OCI-LY3 (cell line): ENCODE measurements at regions not wholly inside any gene's neighbourhood (a gene's known extent, or its start where the extent isn't known, plus 50 kb on each side); places are given as distances from the start of the nearest gene placed in this dataset.

Source experiments
- H2AFZ ChIP-seq: fragments of 200-600, 300-600 bp; shearing (Covaris generic); 2 replicates; pipeline ENCODE4 v1.6.0; 2014; ENCODE audit warnings: antibody characterized with exemption, low read depth, low read length
- H3K27ac ChIP-seq: fragments of 200-600, 300-600 bp; sonication (generic); 2 replicates; pipeline ENCODE4 v1.5.1; 2014; ENCODE audit warnings: mild to moderate bottlenecking, low read length, moderate library complexity, mixed read lengths
- H3K27me3 ChIP-seq: fragments of 200-600, 300-600 bp; sonication (generic); 2 replicates; pipeline ENCODE4 v1.6.1; 2014; ENCODE audit warnings: low read depth, low read length, mixed read lengths
- H3K36me3 ChIP-seq: fragments of 200-600, 300-600 bp; sonication (generic); replicated peaks from 2 replicates; pipeline ENCODE3; 2014; ENCODE audit warnings: low read depth, low read length, mixed read lengths
- H3K4me1 ChIP-seq: fragments of 300-600, 200-600 bp; sonication (generic); 2 replicates; pipeline ENCODE4 v1.6.1; 2014; ENCODE audit warnings: low read length, mixed read lengths
- H3K4me2 ChIP-seq: fragments of 200-600, 300-600 bp; sonication (generic); 2 replicates; pipeline ENCODE4 v1.6.1; 2014; ENCODE audit warnings: low read length, mixed read lengths
- H3K4me3 ChIP-seq: fragments of 300-600, 200-600 bp; sonication (generic); 2 replicates; pipeline ENCODE4 v1.5.1; 2014; ENCODE audit warnings: antibody characterized with exemption, mild to moderate bottlenecking, low read length, moderate library complexity
- H3K79me2 ChIP-seq: fragments of 300-600, 200-600 bp; shearing (Covaris generic); 2 replicates; pipeline ENCODE4 v1.6.1; 2014; ENCODE audit warnings: mild to moderate bottlenecking, low read length, mixed read lengths
- H3K9ac ChIP-seq: fragments of 300-600, 200-600 bp; shearing (Covaris generic); 2 replicates; pipeline ENCODE4 v1.6.0; 2014; ENCODE audit warnings: mild to moderate bottlenecking, low read length, moderate library complexity
- H3K9me3 ChIP-seq: fragments of 200-600, 300-600 bp; shearing (Covaris generic); 2 replicates; pipeline ENCODE4 v1.6.1; 2014; ENCODE audit warnings: low read length, mixed read lengths; ENCODE audit not compliant: insufficient read depth
- H4K20me1 ChIP-seq: fragments of 200-600, 300-600 bp; sonication (generic); 2 replicates; pipeline ENCODE4 v1.6.1; 2016; ENCODE audit warnings: low read length, mixed read lengths; ENCODE audit not compliant: insufficient read depth
- EZH2phosphoT487 ChIP-seq: fragments of 200-600 bp; shearing (Covaris generic); IDR thresholded peaks from 2 replicates; pipeline ENCODE4 v1.6.1; 2018; ENCODE audit warnings: antibody characterized with exemption, mixed run types, low read depth
- TF ChIP-seq, protein P1 (sequence below): fragments of 200-600, 300-600 bp; sonication (generic); IDR thresholded peaks from 2 replicates; pipeline ENCODE4 v1.5.1; 2014; ENCODE audit warnings: antibody characterized with exemption, low read length, low read depth

DNA sequence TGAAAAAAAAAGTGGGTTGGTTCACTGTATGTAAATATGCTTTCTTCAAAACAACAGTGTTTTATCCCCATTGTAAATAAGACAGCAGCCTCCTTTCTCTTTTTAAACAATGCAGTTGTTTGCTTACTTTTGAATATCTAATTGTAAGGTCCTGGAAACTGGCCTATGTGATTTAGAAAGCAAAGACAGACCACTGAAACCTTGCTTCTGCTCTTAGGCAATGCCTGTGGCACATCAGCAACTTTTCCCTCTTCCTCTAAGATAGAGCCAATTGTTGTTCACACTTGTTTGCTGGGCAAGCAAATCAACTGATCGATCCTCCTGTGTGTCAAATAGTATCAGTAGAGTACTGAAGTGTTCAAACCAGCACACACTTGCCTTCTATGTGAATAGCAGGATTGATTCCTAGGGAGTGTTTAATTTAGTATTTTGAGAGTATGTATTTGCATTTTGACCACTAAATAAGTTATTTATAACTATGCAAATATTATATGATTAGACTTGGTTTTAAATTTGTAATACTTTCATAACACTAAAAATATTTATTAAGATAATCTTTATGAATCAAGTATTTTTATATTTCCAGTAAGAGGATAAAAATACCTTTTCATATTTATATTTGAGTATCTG, 55.4 kb upstream of the GRPR start:
- Histone ChIP-seq H3K27ac (no peak overlapping the region), H4K20me1 (no peaks in the 10 kb centered on the region), H3K79me2 (no peaks in the 10 kb centered on the region), H3K36me3 (no peaks in the 10 kb centered on the region), H2AFZ (no peak overlapping the region), H3K4me2 (no peak overlapping the region), H3K4me1 (no peaks in the 10 kb centered on the region), H3K9me3 (no peaks in the 10 kb centered on the region), H3K27me3 (no peaks in the 10 kb centered on the region), H3K4me3 (no peak overlapping the region), H3K9ac (no peak overlapping the region)
- TF ChIP-seq, protein P1, sequence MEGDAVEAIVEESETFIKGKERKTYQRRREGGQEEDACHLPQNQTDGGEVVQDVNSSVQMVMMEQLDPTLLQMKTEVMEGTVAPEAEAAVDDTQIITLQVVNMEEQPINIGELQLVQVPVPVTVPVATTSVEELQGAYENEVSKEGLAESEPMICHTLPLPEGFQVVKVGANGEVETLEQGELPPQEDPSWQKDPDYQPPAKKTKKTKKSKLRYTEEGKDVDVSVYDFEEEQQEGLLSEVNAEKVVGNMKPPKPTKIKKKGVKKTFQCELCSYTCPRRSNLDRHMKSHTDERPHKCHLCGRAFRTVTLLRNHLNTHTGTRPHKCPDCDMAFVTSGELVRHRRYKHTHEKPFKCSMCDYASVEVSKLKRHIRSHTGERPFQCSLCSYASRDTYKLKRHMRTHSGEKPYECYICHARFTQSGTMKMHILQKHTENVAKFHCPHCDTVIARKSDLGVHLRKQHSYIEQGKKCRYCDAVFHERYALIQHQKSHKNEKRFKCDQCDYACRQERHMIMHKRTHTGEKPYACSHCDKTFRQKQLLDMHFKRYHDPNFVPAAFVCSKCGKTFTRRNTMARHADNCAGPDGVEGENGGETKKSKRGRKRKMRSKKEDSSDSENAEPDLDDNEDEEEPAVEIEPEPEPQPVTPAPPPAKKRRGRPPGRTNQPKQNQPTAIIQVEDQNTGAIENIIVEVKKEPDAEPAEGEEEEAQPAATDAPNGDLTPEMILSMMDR: no peak
- no peak for TF ChIP-seq EZH2phosphoT487

DNA sequence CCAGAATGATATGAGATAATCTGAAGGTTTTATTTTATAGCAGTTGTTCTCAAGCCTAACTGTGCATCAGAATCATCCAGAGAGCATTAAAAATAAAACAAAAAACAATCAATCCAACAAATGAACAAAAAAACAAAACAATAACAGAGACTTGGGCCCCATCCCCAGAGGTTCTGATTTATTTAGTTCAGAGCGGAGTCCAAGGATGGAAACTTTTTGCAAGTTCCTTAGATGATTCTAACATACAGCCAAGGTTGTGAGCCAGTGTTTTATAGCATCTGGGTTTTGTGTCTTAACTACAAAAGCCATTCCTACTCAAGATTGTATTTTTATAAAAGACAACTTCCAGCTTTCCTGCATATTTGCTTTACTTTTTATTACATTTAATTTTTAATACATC, 59.4 kb upstream of the GRPR start:
- Histone ChIP-seq H3K36me3 (no peaks in the 10 kb centered on the region), H3K27ac (no peak overlapping the region), H3K9me3 (no peaks in the 10 kb centered on the region), H2AFZ (no peak overlapping the region), H3K9ac (no peak overlapping the region), H3K79me2 (no peaks in the 10 kb centered on the region), H4K20me1 (no peaks in the 10 kb centered on the region), H3K27me3 (no peaks in the 10 kb centered on the region), H3K4me3 (no peak overlapping the region), H3K4me2 (no peak overlapping the region), H3K4me1 (no peaks in the 10 kb centered on the region)
- TF ChIP-seq EZH2phosphoT487: no peak
- TF ChIP-seq, protein P1: no peak

DNA sequence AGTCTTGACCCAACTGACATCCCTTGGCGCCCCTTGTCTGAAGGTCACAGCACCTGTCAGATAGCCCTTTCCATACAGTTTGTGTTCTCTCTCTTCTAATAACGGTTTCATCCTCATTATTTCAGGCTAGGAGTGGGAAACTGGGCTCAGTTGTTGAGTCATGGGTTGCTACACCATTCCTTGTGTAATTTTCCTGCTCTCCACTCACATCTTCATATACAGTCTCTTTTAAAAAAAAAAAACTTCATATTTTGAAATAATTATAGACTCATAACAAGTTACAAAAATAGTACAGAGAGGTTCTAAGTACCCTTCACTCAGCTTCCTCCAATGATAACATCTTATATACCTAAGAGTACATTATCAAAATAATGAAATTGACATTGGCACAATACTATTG, 60.2 kb upstream of the GRPR start:
- Histone ChIP-seq H3K4me2 (no peak overlapping the region), H2AFZ (no peak overlapping the region), H3K9me3 (no peaks in the 10 kb centered on the region), H3K27me3 (no peaks in the 10 kb centered on the region), H3K36me3 (no peaks in the 10 kb centered on the region), H3K4me3 (no peak overlapping the region), H3K4me1 (no peaks in the 10 kb centered on the region), H4K20me1 (no peaks in the 10 kb centered on the region), H3K79me2 (no peaks in the 10 kb centered on the region), H3K9ac (no peak overlapping the region), H3K27ac (no peak overlapping the region)
- TF ChIP-seq, protein P1: no peak
- TF ChIP-seq EZH2phosphoT487: no peak

DNA sequence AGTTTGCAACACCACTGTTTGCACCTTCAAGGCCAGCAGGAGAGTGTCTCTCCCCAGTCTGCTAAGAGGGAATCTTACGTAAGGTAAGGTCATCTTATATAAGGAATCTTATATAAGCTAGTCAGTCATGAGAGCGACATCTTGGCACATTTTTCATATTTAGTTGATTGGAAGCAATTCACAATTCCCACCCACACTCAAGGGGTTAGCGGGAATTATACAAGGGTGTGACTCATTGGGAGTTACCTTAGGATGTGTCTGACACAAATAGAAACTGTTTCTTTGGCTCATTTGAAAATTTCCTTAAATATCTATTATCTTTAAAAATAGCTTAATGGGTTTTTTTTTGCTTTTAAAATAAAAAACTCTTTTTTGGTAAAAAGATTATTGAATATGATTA, 62.1 kb upstream of the GRPR start:
- Histone ChIP-seq H3K4me1 (no peaks in the 10 kb centered on the region), H2AFZ (no peak overlapping the region), H3K9me3 (no peaks in the 10 kb centered on the region), H4K20me1 (no peaks in the 10 kb centered on the region), H3K9ac (no peak overlapping the region), H3K27me3 (no peaks in the 10 kb centered on the region), H3K27ac (no peak overlapping the region), H3K4me3 (no peak overlapping the region), H3K36me3 (no peaks in the 10 kb centered on the region), H3K4me2 (no peak overlapping the region), H3K79me2 (no peaks in the 10 kb centered on the region)
- TF ChIP-seq, protein P1: no peak
- no peak for TF ChIP-seq EZH2phosphoT487
